ENCODE measurements at regions not wholly inside any gene's neighbourhood (a gene's known extent, or its start where the extent isn't known, plus 50 kb on each side); places are given as distances from the start of the nearest gene placed in this dataset.

GRCh38 chr10:113292743-113293142, 260.1 kb upstream of the HABP2 start:
- no peak for DNase-seq

- DNase-seq, result no peak
Observed at GRCh38 chr10:113293167-113293566, 259.7 kb upstream of the HABP2 start.

GRCh38 chr10:113294868-113295267, 258.0 kb upstream of the HABP2 start:
- no peak for DNase-seq

DNA sequence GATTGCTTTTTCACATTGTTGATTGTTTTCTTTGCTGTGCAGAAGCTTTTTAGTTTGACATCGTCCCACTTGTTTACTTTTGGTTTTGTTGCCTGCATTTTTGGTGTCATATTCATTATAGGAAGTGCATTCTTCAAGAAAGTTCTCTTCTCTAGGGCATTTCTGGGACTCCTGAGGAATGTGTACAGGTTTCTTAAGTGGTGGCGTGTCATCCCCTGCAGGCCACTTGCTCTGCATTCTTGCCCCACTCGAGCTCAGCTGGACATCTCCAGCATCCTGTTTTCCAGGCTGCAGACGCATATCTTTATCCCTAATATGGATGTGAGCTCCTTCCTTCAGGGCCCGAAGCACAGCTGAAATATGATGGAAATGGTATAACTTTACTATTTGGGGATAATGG, 255.6 kb upstream of the HABP2 start:
- DNase-seq, result no peak

DNA sequence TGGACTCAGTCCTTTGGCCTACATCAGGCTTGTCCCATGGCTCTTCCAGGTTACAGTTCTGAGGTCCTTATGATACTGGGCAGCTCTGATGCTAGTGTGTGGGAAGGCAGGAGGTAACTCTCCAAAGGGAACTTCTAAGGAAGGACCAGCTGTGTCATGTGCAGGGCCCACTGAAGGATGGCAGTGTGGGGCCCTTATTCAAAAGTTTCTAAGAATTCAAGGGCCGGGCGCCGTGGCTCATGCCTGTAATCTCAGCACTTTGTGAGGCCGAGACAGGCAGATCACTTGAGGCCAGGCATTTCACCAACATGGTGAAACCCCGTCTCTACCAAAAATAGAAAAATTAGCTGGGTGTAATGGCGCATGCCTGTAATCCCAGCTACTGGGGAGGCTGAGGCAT, 254.2 kb upstream of the HABP2 start:
- DNase-seq, result no peak

GRCh38 chr10:113300201-113300600, 252.7 kb upstream of the HABP2 start:
- DNase-seq, result no peak

DNA sequence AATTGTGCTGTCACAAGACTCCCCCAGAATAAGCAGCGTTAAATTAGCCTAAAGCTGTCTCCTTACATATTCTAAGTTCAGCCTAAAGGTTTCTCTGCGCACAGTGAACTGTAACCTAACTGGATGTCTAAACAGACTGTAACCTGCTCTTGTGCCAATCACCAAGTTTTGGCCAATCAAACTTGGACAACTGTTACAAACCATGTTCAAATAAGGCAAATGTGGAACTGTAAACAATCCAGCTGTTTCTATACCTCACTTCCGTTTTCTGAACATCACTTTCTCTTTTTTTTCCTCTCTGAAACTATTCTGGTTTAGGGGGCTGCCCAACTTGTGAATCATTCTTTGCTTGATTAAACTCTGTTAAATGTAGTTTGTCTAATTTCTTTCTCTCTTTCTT, 252.2 kb upstream of the HABP2 start:
- no peak for DNase-seq

DNA sequence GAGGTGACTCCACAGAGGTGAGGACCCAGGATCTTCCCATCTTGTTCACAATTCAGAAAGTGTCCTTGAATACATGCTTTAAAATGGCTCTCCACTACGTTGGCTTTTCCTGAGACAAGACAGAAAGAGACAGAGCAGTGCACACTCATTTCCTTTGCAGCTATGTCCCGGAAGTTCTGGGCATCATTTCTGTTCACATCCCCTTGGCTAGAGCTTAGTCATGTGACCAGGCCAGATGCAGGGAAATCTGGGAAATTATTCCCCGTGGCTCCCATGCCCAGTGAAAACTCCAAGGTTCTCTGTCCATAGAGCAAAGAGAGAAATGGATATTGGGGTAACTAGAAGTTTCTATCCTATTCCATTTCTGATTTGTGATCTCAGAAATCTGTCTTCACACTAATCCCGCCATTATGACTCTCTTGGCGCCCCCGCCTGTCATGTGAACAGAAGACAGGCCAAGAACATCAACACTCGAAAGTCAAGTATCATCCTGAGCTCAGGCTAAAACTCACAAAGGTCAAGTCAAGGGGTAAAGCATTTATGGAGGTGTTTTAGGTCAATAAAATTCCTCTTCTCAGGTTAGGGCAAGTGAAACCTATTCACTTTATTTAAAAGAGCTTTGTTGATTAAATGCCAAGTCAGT, 251.4 kb upstream of the HABP2 start:
- DNase-seq, result peak; percentile 10

DNA sequence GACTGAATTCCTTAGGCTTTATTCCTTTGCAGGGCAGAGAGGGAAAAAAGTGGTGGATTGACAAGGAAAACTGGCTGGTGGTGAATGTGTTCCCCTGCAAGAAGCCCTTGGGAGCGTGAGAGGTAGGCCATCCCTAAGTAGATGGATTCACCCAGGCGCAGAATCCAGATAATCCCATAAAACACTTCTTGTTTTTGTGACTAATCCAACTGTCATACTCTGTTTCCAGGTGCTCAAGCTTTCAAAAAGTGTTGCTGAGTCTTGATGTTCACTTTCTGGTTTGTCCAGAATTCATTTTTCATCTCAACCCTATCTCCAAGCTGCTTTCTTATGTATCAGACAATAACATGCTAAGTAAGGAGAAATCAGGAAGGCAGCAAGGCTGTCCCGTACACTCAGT, 250.8 kb upstream of the HABP2 start:
- peak; percentile 70 for DNase-seq

DNA sequence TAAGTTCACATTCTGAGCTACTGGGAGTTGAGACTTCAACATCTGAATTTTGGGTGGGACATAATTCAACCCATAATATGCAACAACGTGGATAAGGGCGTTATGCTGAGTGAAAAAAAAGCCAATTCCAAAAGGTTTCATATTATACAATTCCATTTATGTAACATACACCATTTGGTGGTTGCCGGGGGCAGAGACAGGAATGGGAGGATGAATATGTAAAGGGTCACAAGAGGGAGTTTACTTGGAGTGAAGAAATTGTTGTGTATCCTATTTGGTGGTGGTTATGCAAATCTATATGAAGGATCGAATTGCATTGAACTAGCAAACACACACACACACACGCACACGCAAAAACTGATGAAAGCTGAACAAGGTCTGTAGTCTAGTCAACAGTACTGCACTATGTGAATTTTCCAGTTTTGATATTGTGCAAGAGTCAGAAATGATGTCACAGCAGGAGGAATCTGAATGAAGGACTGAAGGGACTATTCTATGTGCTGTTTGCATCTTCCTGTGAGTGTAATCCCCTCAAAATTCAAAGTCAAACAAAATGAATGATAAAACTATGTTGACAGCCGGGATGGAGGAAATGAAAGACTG, 249.2 kb upstream of the HABP2 start:
- no peak for DNase-seq

- DNase-seq, result no peak
Observed at GRCh38 chr10:113304726-113305125, 248.1 kb upstream of the HABP2 start.

DNA sequence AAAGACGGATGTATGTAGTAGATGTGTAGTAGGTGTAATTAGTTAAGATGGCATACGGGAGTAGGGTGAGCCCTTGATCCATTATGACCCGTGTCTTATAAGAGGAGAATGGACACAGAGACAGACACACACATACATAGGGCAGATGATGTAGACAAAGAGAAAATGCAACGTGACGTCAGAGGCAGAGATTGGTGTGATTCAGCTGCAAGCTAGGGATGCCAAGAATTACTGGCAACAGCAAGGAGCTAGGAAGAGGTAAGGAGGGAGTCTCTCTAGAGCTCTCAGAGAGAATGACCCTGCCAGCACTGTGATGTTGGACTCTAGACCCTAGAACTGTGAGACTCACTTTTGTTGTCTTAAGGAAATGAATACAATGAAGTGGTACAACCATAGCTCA, 247.0 kb upstream of the HABP2 start:
- no peak for DNase-seq

- DNase-seq, result no peak
Observed at GRCh38 chr10:113309791-113310190, 243.1 kb upstream of the HABP2 start.

DNA sequence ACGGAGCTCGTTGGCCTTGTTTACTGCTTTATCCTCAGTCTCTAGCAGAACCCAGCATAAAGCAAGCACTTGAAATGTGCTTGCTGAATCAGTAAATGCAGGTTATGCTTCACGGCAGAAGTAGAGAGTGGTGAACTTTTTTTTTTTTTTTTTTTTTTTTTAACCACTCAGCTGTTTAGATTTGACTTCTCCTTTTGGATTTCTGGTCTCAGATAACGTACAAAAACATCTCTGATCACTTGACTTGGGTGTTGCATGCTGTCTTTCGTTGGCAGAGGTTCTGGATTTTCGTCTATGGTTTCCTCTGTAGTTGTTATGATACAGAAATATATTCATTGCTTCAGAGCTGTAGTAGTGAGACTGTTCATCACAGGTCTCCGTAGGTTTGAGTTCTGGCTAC, 242.5 kb upstream of the HABP2 start:
- no peak for DNase-seq

DNA sequence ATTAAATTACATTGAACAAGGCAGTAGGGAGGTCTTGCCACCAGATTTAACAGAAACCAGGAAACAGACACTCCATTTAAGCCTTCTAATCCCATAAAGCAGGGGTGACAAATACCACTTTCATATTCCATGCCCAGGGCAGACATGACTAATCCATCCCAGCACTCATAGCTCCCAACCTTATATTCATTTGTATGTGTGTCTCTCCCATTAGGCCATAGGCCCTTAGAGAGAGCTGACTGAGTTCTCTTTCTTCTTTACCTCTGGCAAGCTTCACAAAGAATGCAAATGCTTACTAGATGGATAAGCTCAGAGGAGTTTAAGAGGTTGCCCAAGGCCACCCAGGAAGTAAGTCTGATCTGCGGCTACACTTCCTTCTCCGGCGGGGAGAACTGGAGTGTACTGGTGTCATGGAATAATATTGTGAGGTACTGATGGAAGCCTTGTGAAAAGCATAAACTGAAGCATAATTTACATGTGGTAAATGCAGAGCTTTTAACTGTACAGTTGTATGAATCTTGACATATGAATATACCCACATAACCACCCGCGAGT, 239.7 kb upstream of the HABP2 start:
- peak; percentile 41 for DNase-seq

- no peak for DNase-seq
Observed at GRCh38 chr10:113313722-113314121, 239.1 kb upstream of the HABP2 start.

DNA sequence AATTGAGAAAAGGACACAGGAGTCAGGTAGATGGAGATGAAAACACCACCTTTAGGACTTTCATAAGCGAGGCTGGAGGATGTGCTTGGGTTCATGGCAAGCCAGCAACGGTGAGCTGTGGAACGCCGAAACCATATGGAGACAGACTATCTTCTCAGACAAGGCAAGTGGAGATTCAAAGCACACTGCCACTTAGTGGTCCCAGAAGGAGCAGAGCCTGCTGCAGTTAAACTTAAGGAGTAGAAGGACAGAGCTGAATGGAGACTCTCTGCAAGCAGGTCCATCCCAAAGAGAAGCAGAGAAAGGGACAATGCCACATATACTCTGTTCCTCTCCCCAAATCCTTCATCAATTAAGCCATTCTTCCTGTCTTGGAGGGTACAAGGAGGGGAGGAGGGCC, 236.3 kb upstream of the HABP2 start:
- DNase-seq, result no peak

GRCh38 chr10:113317489-113317888, 235.4 kb upstream of the HABP2 start:
- no peak for DNase-seq

GRCh38 chr10:113319479-113319878, 233.4 kb upstream of the HABP2 start:
- DNase-seq, result no peak

- no peak for DNase-seq
Observed at GRCh38 chr10:113320211-113320610, 232.6 kb upstream of the HABP2 start.

GRCh38 chr10:113320987-113321386, 231.9 kb upstream of the HABP2 start:
- no peak for DNase-seq

- DNase-seq, result no peak
Observed at GRCh38 chr10:113322843-113323242, 230.0 kb upstream of the HABP2 start.

- no peak for DNase-seq
Observed at GRCh38 chr10:113323985-113324384, 228.9 kb upstream of the HABP2 start.

- DNase-seq, result peak; percentile 54
Observed at GRCh38 chr10:113326160-113327111, 226.4 kb upstream of the HABP2 start.
